K562 (cell line): ENCODE measurements at regions not wholly inside any gene's neighbourhood (a gene's known extent, or its start where the extent isn't known, plus 50 kb on each side); places are given as distances from the start of the nearest gene placed in this dataset.

Experiments used
- AFF4 ChIP-seq: sonication (generic); formaldehyde crosslinking; IDR thresholded peaks from 2 replicates; pipeline ENCODE4 v1.8.0; 2023; ENCODE audit warnings: mild to moderate bottlenecking, missing genetic modification reagents
- CBX5 ChIP-seq: IDR thresholded peaks from 2 replicates; pipeline ENCODE4 v1.6.1; 2014; ENCODE audit warnings: low read depth, borderline replicate concordance
- CEBPZ ChIP-seq: fragments of 150-350 bp; IDR thresholded peaks from 2 replicates; pipeline ENCODE4 v1.6.1; 2014; ENCODE audit warnings: low read depth, mild to moderate bottlenecking, low read length, borderline replicate concordance
- E2F3 ChIP-seq: fragments of 250-450 bp; sonication (Bioruptor Pico); IDR thresholded peaks from 2 replicates; pipeline ENCODE4 v1.4.0; 2020; ENCODE audit warnings: mild to moderate bottlenecking
- ELF2 ChIP-seq: fragments of 250-450 bp; sonication (Bioruptor Pico); IDR thresholded peaks from 2 replicates; pipeline ENCODE4 v1.5.0; 2021; ENCODE audit warnings: mild to moderate bottlenecking
- ELK1 ChIP-seq: sonication (generic); formaldehyde crosslinking; IDR thresholded peaks from 2 replicates; pipeline ENCODE4 v1.8.1; 2022; ENCODE audit warnings: missing genetic modification reagents
- JUN ChIP-seq, 2 experiments: sonication (generic) in 1 of 2; formaldehyde crosslinking in 1 of 2; IDR thresholded peaks; 2 replicates each; pipeline versions ENCODE4 v1.6.1 to v1.8.0; 2012 to 2022; ENCODE audit warnings: borderline replicate concordance in 2 of 2, mild to moderate bottlenecking in 2 of 2, improper control_type of control experiment in 1 of 2, low read depth in 1 of 2, low read length in 1 of 2, missing genetic modification reagents in 1 of 2
- TAF9B ChIP-seq: fragments of 450-650 bp; IDR thresholded peaks from 2 replicates; pipeline ENCODE4 v1.6.1; 2018; ENCODE audit warnings: mild to moderate bottlenecking; ENCODE audit not compliant: partially characterized antibody
- TRIM24 ChIP-seq, 2 experiments: fragments of 450-650 bp; IDR thresholded peaks; 2 replicates each; pipeline ENCODE4 v1.6.1; 2016
- TRIM28 ChIP-seq: fragments of 450-650 bp; IDR thresholded peaks from 2 replicates; pipeline ENCODE4 v1.6.1; 2017
- ZNF449 ChIP-seq: fragments of 250-450 bp; sonication (Bioruptor Pico); IDR thresholded peaks from 2 replicates; pipeline ENCODE4 v1.8.0; 2022; ENCODE audit warnings: moderate library complexity, mild to moderate bottlenecking, inconsistent platforms
- ZNF592 ChIP-seq: fragments of 450-650 bp; IDR thresholded peaks from 2 replicates; pipeline ENCODE4 v1.6.1; 2017; ENCODE audit warnings: antibody characterized with exemption, mild to moderate bottlenecking

- TF ChIP-seq CEBPZ (no peak), ZNF449 (CRISPR knock-in tag) (peak; percentile 87), TRIM24 (IDR thresholded peaks at IDR 0.05) (peak; percentile 52 to 64; a peak in 3 of 4 replicates), TAF9B (peak; percentile 89), ELF2 (CRISPR knock-in tag) (peak; percentile 75; the same call in 1 of the 2 replicates), JUN (IDR thresholded peaks at IDR 0.05; ENCODE audit: borderline replicate concordance, low read depth, low read length) (peak; percentile 100), JUN (CRISPR knock-in tag; IDR thresholded peaks at IDR 0.05; ENCODE audit: borderline replicate concordance) (no peak; the same call in 1 of the 2 replicates), E2F3 (peak; percentile 45; the same call in 1 of the 2 replicates), ZNF592 (peak; percentile 76), ELK1 (CRISPR knock-in tag) (no peak), TRIM28 (no peak), AFF4 (CRISPR knock-in tag) (peak; percentile 100), CBX5 (no peak)
Observed at GRCh38 chr6:26204332-26205160, 117.3 kb downstream of the HFE start (continued).
